SK-MEL-5 (cell line): ENCODE measurements at regions not wholly inside any gene's neighbourhood (a gene's known extent, or its start where the extent isn't known, plus 50 kb on each side); places are given as distances from the start of the nearest gene placed in this dataset.

Source experiments
- DNase-seq: peaks from one replicate; pipeline ENCODE4 v3.0.0-alpha.2; 2016; ENCODE audit warnings: low read depth, low spot score
- in situ Hi-C: cut with HindIII; loops from 2 replicates; pipeline ENCODE4 v1.10.0; 2016; ENCODE audit warnings: low sequenced_read_pairs, high pct_unique_total_duplicates, low pct_unique_long_range_greater_than_20kb

DNA sequence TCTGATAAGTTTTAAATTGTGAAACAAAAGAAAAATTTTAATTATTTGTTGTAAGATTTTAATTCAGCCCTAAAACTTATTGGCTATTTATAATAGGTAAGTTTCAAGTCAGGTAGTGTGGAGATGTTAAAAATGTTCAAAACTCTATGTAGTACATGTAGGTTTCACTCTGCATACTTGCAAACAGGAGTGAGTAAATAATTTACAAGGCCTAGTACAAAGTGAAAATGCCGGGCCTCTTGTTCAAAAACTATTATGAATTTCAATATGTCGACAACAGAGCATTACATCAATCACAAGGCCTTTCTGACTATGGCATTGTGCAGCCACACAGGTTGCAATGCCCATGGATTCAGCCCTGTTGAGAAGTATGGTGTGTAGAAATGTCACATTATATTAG, 80.9 kb upstream of the GRIK2 start:
- DNase-seq = no peak
- in situ Hi-C loops = no loop called here

DNA sequence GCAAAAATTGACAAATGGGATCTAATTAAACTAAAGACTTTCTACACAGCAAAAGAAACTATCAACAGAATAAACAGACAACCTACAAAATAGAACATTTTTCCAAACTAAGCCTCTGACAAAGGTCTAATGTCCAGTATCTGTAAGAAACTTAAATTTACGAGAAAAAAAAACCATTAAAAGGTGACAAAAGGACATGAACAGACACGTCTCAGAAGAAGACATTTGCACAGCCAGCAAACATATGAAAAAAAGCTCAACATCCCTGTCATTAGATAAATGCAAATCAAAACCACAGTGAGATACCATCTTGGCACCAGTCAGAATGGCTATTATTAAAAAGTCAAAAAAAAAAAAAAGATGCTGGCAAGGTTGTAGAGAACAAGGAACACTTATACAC, 70.6 kb upstream of the GRIK2 start:
- no peak for DNase-seq
- in situ Hi-C loops = no loop called here

DNA sequence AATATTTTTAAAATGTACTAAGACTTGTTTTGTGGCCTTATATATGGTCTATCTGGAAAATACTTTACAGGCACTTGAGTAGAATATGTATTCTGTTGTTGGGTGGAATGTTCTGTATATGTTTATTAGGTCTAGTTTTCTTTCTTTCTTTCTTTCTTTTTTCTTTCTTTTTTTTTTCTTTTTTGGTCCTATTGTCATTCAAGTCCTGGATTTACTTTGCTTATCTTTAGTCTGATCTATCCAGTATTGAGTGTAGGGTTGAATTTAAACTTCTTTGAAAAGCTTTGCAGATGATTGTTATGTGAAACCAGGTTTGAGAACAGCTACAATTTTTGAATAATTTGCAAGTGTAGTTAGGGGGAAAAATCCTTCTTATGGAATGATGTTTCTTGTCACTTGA, 67.1 kb upstream of the GRIK2 start:
- DNase-seq = no peak
- in situ Hi-C loops = no loop called here

DNA sequence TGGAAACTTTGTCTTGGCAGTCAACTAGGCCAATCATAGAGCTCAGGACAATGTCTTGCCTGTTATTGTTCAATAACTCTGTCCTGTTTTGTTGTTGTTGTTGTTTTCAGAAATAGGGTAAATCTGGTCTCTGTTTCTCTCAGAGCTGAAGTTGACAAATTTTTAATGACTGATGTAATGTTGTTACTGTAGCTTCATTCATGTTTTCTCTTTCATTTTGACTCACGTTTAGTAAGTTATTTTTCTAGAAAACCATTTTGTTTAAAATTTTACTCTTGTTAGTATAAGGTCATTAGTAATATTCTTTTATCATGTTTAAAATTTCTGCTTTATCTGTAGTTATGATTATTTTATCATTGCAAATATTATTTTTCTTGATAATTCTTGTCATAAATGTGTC, 51.6 kb upstream of the GRIK2 start:
- DNase-seq = no peak
- in situ Hi-C loops = no loop called here
